Activated CD8-positive, alpha-beta memory T cell treated with anti-CD3 and anti-CD28 coated beads, Interleukin-2, amount 50 U/mL, for 24 hours (primary cell): ENCODE measurements at regions not wholly inside any gene's neighbourhood (a gene's known extent, or its start where the extent isn't known, plus 50 kb on each side); places are given as distances from the start of the nearest gene placed in this dataset.
"Not testable (repeated sequence)": the region's sequence is repeated elsewhere in the genome, so short reads cannot be mapped to it uniquely, and the experiment has no call there.

ENCODE experiments used
- DNase-seq: peaks from one replicate; pipeline ENCODE4 v3.0.0-alpha.2; 2020; ENCODE audit errors: extremely low read depth

- not testable (repeated sequence) for DNase-seq
These were observed 112.3 kb downstream of the GGTLC2 start for GRCh38 chr22:22756551-22757201.

- DNase-seq = not testable (repeated sequence)
These were observed 113.8 kb downstream of the GGTLC2 start for GRCh38 chr22:22758101-22758807.

- no peak for DNase-seq
These were observed 115.0 kb downstream of the GGTLC2 start for GRCh38 chr22:22759371-22759770.

GRCh38 chr22:22759889-22760546 is 115.6 kb downstream of the GGTLC2 start:
- no peak for DNase-seq

- DNase-seq = no peak
These were observed 117.2 kb downstream of the GGTLC2 start for GRCh38 chr22:22761606-22761962.

GRCh38 chr22:22761963-22762772 is 117.8 kb downstream of the GGTLC2 start:
- no peak for DNase-seq

- DNase-seq = no peak
These were observed 119.1 kb downstream of the GGTLC2 start for GRCh38 chr22:22763512-22763911.

GRCh38 chr22:22764085-22764484 is 119.7 kb downstream of the GGTLC2 start:
- no peak for DNase-seq

- no peak for DNase-seq
These were observed 119.6 kb upstream of the IGLL5 start for GRCh38 chr22:22767876-22768602.

- DNase-seq = no peak
These were observed 118.7 kb upstream of the IGLL5 start for GRCh38 chr22:22768885-22769284.

- DNase-seq = no peak
These were observed 118.0 kb upstream of the IGLL5 start for GRCh38 chr22:22769434-22770279.

- no peak for DNase-seq
These were observed 117.2 kb upstream of the IGLL5 start for GRCh38 chr22:22770280-22770871.

GRCh38 chr22:22770881-22771280 is 116.7 kb upstream of the IGLL5 start:
- DNase-seq = no peak

GRCh38 chr22:22771696-22772377 is 115.8 kb upstream of the IGLL5 start:
- no peak for DNase-seq

- no peak for DNase-seq
These were observed 115.2 kb upstream of the IGLL5 start for GRCh38 chr22:22772396-22772795.

- DNase-seq = no peak
These were observed 114.7 kb upstream of the IGLL5 start for GRCh38 chr22:22772883-22773282.

GRCh38 chr22:22773427-22773826 is 114.2 kb upstream of the IGLL5 start:
- no peak for DNase-seq

- DNase-seq = no peak
These were observed 113.5 kb upstream of the IGLL5 start for GRCh38 chr22:22773979-22774604.

- DNase-seq = not testable (repeated sequence)
These were observed 112.9 kb upstream of the IGLL5 start for GRCh38 chr22:22774762-22775161.
